SK-N-SH treated with all-trans-retinoic acid at 6 μM for 48 hours (cell line): ENCODE measurements at regions not wholly inside any gene's neighbourhood (a gene's known extent, or its start where the extent isn't known, plus 50 kb on each side); places are given as distances from the start of the nearest gene placed in this dataset.

Experiments used
- ATAC-seq: fragments of 200-7000 bp; cut with Tn5 transposase; 3 replicates; pipeline ENCODE4 v1.9.1; 2020; ENCODE audit warnings: mild to moderate bottlenecking, moderate library complexity
- ARNTL ChIP-seq: fragments of 450-650 bp; formaldehyde crosslinking; IDR thresholded peaks from 2 replicates; pipeline ENCODE4 v1.5.0; 2020; ENCODE audit warnings: low read depth, mild to moderate bottlenecking, moderate library complexity, borderline replicate concordance
- BACH2 ChIP-seq: fragments of 250-450 bp; sonication (Bioruptor Pico); IDR thresholded peaks from 2 replicates; pipeline ENCODE4 v1.9.0; 2021; ENCODE audit warnings: mild to moderate bottlenecking, borderline replicate concordance
- CSDC2 ChIP-seq: fragments of 250-450 bp; sonication (Bioruptor Pico); IDR thresholded peaks from 2 replicates; pipeline ENCODE4 v1.5.0; 2020; ENCODE audit warnings: mild to moderate bottlenecking, moderate library complexity
- ESRRG ChIP-seq: fragments of 250-450 bp; sonication (Bioruptor Pico); IDR thresholded peaks from 2 replicates; pipeline ENCODE4 v1.6.1; 2021; ENCODE audit warnings: mild to moderate bottlenecking
- GLIS3 ChIP-seq: fragments of 250-450 bp; sonication (Bioruptor Pico); IDR thresholded peaks from 2 replicates; pipeline ENCODE4 v1.5.0; 2020; ENCODE audit warnings: mild to moderate bottlenecking, moderate library complexity
- OSR1 ChIP-seq: fragments of 250-450 bp; sonication (Bioruptor Pico); IDR thresholded peaks from 2 replicates; pipeline ENCODE4 v1.8.0; 2022; ENCODE audit warnings: moderate library complexity, mild to moderate bottlenecking, inconsistent platforms
- PPARA ChIP-seq: fragments of 250-450 bp; sonication (Bioruptor Pico); IDR thresholded peaks from 2 replicates; pipeline ENCODE4 v1.5.0; 2020; ENCODE audit warnings: mild to moderate bottlenecking, borderline replicate concordance
- RARB ChIP-seq: fragments of 250-450 bp; sonication (Bioruptor Pico); IDR thresholded peaks from 2 replicates; pipeline ENCODE4 v1.8.0; 2021; ENCODE audit warnings: mild to moderate bottlenecking, moderate library complexity
- SNAI2 ChIP-seq: fragments of 250-450 bp; sonication (Bioruptor Pico); IDR thresholded peaks from 2 replicates; pipeline ENCODE4 v1.5.0; 2020; ENCODE audit warnings: mild to moderate bottlenecking, moderate library complexity
- TCF4 ChIP-seq: fragments of 250-450 bp; sonication (Bioruptor Pico); IDR thresholded peaks from 2 replicates; pipeline ENCODE4 v1.8.0; 2021; ENCODE audit warnings: mild to moderate bottlenecking, moderate library complexity, borderline replicate concordance
- TOX ChIP-seq: fragments of 250-450 bp; sonication (Bioruptor Pico); IDR thresholded peaks from 2 replicates; pipeline ENCODE4 v1.8.0; 2021; ENCODE audit warnings: mild to moderate bottlenecking, moderate library complexity, borderline replicate concordance
- ZC3H10 ChIP-seq: fragments of 250-450 bp; sonication (Bioruptor Pico); IDR thresholded peaks from 2 replicates; pipeline ENCODE4 v1.5.1; 2021; ENCODE audit warnings: mild to moderate bottlenecking, moderate library complexity
- ZFP3 ChIP-seq: fragments of 250-450 bp; sonication (Bioruptor Pico); IDR thresholded peaks from 2 replicates; pipeline ENCODE4 v1.5.0; 2020; ENCODE audit warnings: mild to moderate bottlenecking, moderate library complexity
- ZFP30 ChIP-seq: fragments of 450-650 bp; formaldehyde crosslinking; IDR thresholded peaks from 2 replicates; pipeline ENCODE4 v1.5.0; 2022; ENCODE audit warnings: mild to moderate bottlenecking, moderate library complexity
- ZNF70 ChIP-seq: fragments of 450-650 bp; formaldehyde crosslinking; IDR thresholded peaks from 2 replicates; pipeline ENCODE4 v1.5.0; 2020; ENCODE audit warnings: mild to moderate bottlenecking, moderate library complexity
- ZNF8 ChIP-seq: fragments of 450-650 bp; formaldehyde crosslinking; IDR thresholded peaks from 2 replicates; pipeline ENCODE4 v1.5.0; 2020; ENCODE audit warnings: mild to moderate bottlenecking, moderate library complexity
- TF ChIP-seq, protein P1 (sequence below): fragments of 250-450 bp; sonication (Bioruptor Pico); IDR thresholded peaks from 2 replicates; pipeline ENCODE4 v1.5.1; 2021; ENCODE audit warnings: mild to moderate bottlenecking, moderate library complexity
- TF ChIP-seq, protein P2 (sequence below): fragments of 250-450 bp; sonication (Bioruptor Pico); IDR thresholded peaks from 2 replicates; pipeline ENCODE4 v1.5.0; 2020; ENCODE audit warnings: mild to moderate bottlenecking, moderate library complexity
- TF ChIP-seq, protein P3 (sequence below): fragments of 250-450 bp; sonication (Bioruptor Pico); IDR thresholded peaks from 2 replicates; pipeline ENCODE4 v1.8.0; 2021; ENCODE audit warnings: low read depth, mild to moderate bottlenecking, moderate library complexity, borderline replicate concordance
- TF ChIP-seq, protein P4 (sequence below): fragments of 250-450 bp; sonication (Bioruptor Pico); IDR thresholded peaks from 2 replicates; pipeline ENCODE4 v1.8.0; 2020; ENCODE audit warnings: mild to moderate bottlenecking, moderate library complexity, borderline replicate concordance

DNA sequence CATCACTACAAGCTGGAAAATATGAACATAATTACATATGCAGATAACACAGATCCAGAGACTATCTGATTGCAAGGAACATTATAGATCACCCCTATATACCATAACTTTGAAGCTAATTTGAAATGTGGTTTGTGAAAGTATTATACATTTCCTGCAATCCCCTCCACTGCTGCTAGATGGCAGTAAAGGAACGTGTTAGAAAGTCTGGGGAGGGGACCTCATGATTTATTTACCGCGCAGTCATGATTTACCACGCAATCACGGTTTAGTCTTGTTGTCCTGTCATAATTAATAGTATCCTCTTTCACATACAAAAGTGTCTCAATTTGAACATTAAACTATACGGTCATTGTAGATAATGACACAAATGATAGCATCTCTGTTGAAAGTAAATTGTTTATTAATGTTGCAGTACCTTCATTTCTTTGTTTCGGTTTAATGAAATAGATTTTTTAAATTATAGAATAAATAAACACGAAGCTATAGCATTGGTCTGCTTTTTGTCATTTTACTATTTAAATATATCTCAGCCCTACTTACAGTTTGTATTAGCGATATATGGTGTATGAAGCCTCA is 145.3 kb upstream of the PRSS1 start (continued):
- TF ChIP-seq, protein P1, sequence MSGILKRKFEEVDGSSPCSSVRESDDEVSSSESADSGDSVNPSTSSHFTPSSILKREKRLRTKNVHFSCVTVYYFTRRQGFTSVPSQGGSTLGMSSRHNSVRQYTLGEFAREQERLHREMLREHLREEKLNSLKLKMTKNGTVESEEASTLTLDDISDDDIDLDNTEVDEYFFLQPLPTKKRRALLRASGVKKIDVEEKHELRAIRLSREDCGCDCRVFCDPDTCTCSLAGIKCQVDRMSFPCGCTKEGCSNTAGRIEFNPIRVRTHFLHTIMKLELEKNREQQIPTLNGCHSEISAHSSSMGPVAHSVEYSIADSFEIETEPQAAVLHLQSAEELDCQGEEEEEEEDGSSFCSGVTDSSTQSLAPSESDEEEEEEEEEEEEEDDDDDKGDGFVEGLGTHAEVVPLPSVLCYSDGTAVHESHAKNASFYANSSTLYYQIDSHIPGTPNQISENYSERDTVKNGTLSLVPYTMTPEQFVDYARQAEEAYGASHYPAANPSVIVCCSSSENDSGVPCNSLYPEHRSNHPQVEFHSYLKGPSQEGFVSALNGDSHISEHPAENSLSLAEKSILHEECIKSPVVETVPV (CRISPR knock-in tag), result no peak
- no peak for TF ChIP-seq BACH2 (CRISPR knock-in tag)
- TF ChIP-seq ZFP3 (CRISPR knock-in tag), result no peak
- TF ChIP-seq CSDC2 (CRISPR knock-in tag), result no peak
- no peak for TF ChIP-seq ARNTL (CRISPR knock-in tag)
- TF ChIP-seq ZFP30, result no peak
- no peak for TF ChIP-seq SNAI2 (CRISPR knock-in tag)

DNA sequence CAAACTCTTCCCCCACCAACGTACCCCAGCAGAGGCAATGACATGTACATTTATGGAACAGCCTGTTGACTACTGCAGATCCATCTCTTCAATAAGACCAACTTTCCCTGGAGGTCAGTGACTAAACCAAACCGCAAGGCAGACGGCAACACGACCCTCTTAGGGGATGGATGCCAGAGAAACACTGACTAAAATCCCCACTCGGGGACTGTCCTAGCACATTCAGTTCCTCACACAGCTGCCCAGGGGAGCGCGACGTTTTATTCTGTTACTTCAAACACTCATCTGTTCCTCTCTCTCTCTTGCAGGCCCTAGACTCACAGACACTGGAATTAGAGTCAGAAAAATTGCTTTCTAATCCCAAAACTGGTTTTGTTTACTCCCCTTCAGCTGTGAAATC is 146.5 kb upstream of the PRSS1 start:
- TF ChIP-seq TCF4, result no peak
- TF ChIP-seq, protein P2, sequence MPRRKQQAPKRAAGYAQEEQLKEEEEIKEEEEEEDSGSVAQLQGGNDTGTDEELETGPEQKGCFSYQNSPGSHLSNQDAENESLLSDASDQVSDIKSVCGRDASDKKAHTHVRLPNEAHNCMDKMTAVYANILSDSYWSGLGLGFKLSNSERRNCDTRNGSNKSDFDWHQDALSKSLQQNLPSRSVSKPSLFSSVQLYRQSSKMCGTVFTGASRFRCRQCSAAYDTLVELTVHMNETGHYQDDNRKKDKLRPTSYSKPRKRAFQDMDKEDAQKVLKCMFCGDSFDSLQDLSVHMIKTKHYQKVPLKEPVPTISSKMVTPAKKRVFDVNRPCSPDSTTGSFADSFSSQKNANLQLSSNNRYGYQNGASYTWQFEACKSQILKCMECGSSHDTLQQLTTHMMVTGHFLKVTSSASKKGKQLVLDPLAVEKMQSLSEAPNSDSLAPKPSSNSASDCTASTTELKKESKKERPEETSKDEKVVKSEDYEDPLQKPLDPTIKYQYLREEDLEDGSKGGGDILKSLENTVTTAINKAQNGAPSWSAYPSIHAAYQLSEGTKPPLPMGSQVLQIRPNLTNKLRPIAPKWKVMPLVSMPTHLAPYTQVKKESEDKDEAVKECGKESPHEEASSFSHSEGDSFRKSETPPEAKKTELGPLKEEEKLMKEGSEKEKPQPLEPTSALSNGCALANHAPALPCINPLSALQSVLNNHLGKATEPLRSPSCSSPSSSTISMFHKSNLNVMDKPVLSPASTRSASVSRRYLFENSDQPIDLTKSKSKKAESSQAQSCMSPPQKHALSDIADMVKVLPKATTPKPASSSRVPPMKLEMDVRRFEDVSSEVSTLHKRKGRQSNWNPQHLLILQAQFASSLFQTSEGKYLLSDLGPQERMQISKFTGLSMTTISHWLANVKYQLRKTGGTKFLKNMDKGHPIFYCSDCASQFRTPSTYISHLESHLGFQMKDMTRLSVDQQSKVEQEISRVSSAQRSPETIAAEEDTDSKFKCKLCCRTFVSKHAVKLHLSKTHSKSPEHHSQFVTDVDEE (CRISPR knock-in tag), result no peak
- no peak for TF ChIP-seq CSDC2 (CRISPR knock-in tag)
- TF ChIP-seq ZNF70 (CRISPR knock-in tag), result no peak
- TF ChIP-seq ZFP30, result no peak
- no peak for TF ChIP-seq ZC3H10 (CRISPR knock-in tag)
- no peak for TF ChIP-seq RARB
- TF ChIP-seq ZNF8, result no peak
- no peak for TF ChIP-seq TOX (CRISPR knock-in tag)
- TF ChIP-seq, protein P3, sequence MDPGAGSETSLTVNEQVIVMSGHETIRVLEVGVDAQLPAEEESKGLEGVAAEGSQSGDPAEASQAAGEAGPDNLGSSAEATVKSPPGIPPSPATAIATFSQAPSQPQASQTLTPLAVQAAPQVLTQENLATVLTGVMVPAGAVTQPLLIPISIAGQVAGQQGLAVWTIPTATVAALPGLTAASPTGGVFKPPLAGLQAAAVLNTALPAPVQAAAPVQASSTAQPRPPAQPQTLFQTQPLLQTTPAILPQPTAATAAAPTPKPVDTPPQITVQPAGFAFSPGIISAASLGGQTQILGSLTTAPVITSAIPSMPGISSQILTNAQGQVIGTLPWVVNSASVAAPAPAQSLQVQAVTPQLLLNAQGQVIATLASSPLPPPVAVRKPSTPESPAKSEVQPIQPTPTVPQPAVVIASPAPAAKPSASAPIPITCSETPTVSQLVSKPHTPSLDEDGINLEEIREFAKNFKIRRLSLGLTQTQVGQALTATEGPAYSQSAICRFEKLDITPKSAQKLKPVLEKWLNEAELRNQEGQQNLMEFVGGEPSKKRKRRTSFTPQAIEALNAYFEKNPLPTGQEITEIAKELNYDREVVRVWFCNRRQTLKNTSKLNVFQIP (CRISPR knock-in tag), result no peak
- TF ChIP-seq, protein P4, sequence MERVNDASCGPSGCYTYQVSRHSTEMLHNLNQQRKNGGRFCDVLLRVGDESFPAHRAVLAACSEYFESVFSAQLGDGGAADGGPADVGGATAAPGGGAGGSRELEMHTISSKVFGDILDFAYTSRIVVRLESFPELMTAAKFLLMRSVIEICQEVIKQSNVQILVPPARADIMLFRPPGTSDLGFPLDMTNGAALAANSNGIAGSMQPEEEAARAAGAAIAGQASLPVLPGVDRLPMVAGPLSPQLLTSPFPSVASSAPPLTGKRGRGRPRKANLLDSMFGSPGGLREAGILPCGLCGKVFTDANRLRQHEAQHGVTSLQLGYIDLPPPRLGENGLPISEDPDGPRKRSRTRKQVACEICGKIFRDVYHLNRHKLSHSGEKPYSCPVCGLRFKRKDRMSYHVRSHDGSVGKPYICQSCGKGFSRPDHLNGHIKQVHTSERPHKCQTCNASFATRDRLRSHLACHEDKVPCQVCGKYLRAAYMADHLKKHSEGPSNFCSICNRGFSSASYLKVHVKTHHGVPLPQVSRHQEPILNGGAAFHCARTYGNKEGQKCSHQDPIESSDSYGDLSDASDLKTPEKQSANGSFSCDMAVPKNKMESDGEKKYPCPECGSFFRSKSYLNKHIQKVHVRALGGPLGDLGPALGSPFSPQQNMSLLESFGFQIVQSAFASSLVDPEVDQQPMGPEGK, result no peak
- no peak for TF ChIP-seq ZFP3 (CRISPR knock-in tag)
- ATAC-seq, result no peak

DNA sequence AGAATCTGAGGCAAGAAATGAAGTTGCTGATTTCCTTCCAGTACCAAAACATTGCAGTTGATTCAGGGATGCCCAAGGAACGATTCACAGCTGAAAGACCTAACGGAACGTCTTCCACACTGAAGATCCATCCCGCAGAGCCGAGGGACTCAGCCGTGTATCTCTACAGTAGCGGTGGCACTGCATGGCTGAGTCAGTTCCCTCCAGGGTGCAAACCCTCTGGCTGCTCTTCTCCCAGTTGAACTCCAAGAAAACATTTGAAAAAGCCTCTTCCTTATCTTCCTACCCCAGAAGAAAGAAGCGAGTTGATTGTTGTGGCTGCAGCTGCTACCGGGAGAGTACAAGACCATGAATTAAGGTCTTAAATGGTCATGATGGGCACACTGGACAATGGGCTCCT is 147.1 kb upstream of the PRSS1 start:
- TF ChIP-seq RARB, result no peak
- no peak for TF ChIP-seq PPARA (CRISPR knock-in tag)
- TF ChIP-seq ZFP3 (CRISPR knock-in tag), result no peak
- TF ChIP-seq ARNTL (CRISPR knock-in tag), result no peak
- TF ChIP-seq TCF4, result no peak
- no peak for TF ChIP-seq TOX (CRISPR knock-in tag)
- no peak for TF ChIP-seq GLIS3 (CRISPR knock-in tag)
- no peak for TF ChIP-seq BACH2 (CRISPR knock-in tag)
- TF ChIP-seq, protein P1 (CRISPR knock-in tag), result no peak
- TF ChIP-seq OSR1 (CRISPR knock-in tag), result no peak
- ATAC-seq, result no peak

DNA sequence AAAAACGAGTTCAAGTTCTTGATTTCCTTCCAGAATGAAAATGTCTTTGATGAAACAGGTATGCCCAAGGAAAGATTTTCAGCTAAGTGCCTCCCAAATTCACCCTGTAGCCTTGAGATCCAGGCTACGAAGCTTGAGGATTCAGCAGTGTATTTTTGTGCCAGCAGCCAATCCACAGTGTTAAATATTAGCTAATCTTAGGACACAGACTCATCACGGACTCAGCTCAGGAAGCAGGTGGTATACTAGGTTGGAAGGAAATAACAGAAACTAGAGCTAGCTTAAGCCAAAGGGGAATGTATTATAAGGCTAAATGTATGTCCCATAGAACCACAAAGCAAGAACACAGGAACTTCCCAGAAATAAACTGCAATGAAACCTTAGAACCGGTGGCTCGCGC is 151.0 kb upstream of the PRSS1 start:
- ATAC-seq, result no peak
- TF ChIP-seq SNAI2 (CRISPR knock-in tag) (no peak), PPARA (CRISPR knock-in tag) (no peak), ZC3H10 (CRISPR knock-in tag) (no peak), ESRRG (CRISPR knock-in tag) (no peak), ARNTL (CRISPR knock-in tag) (no peak), RARB (no peak), TOX (CRISPR knock-in tag) (no peak), ZFP3 (CRISPR knock-in tag) (no peak), OSR1 (CRISPR knock-in tag) (no peak), ZNF8 (no peak), ZFP30 (no peak), TCF4 (no peak), ZNF70 (CRISPR knock-in tag) (no peak)
- TF ChIP-seq, protein P3 (CRISPR knock-in tag), result no peak
- TF ChIP-seq, protein P2 (CRISPR knock-in tag), result no peak
